Left lung (tissue), 4 donors: ENCODE measurements at regions not wholly inside any gene's neighbourhood (a gene's known extent, or its start where the extent isn't known, plus 50 kb on each side); places are given as distances from the start of the nearest gene placed in this dataset.
"Not testable (repeated sequence)": the region's sequence is repeated elsewhere in the genome, so short reads cannot be mapped to it uniquely, and the experiment has no call there.

Experiments used
- ATAC-seq: fragments of 200-7000 bp; cut with Tn5 transposase; one replicate; pipeline ENCODE4 v1.9.1; 2020; ENCODE audit warnings: moderate library complexity
- DNase-seq, 4 donors: peaks; one replicate each; pipeline ENCODE4 v3.0.0-alpha.2; 2013 to 2020
- H3K27ac ChIP-seq, 2 donors: fragments of 200-600 bp; sonication (generic) in 1 of 2; one replicate each; pipeline versions ENCODE4 v1.5.0 to v1.8.0; 2020 to 2021
- H3K27me3 ChIP-seq, 2 donors: fragments of 200-600 bp; sonication (generic) in 1 of 2; one replicate each; pipeline versions ENCODE4 v1.5.0 to v1.8.0; 2020 to 2021
- H3K36me3 ChIP-seq, 2 donors: fragments of 200-600 bp; sonication (generic) in 1 of 2; one replicate each; pipeline versions ENCODE4 v1.5.0 to v1.8.0; 2020 to 2021
- H3K4me1 ChIP-seq, 2 donors: fragments of 200-600 bp; one replicate each; pipeline ENCODE4 v1.8.0; 2021
- H3K4me3 ChIP-seq, 2 donors: fragments of 200-600 bp; sonication (generic) in 1 of 2; one replicate each; pipeline versions ENCODE4 v1.5.0 to v1.8.0; 2020 to 2021; ENCODE audit warnings: mild to moderate bottlenecking in 1 of 2
- H3K9me3 ChIP-seq, 2 donors: fragments of 200-600 bp; sonication (generic) in 1 of 2; one replicate each; pipeline versions ENCODE4 v1.5.0 to v1.8.0; 2020 to 2021
- CTCF ChIP-seq, 2 donors: fragments of 200-600 bp; sonication (generic) in 1 of 2; IDR thresholded peaks; one replicate each; pipeline versions ENCODE4 v1.5.0 to v1.8.0; 2021; ENCODE audit warnings: antibody characterized with exemption in 2 of 2
- intact Hi-C, 2 donors: fragments of 100-400 bp; cut with DNase I; formaldehyde crosslinking; loops; one replicate each; pipeline versions ENCODE4 v1.11.2 to v1.14.2; 2022
- donor health status: DM: no; HTN: yes; CAD: no.
- donor health status: DM: no; HTN: no; CAD: no.

- Histone ChIP-seq H3K27ac (no peak overlapping the region), H3K27me3 (no peaks in the 10 kb centered on the region), H3K36me3 (no peaks in the 10 kb centered on the region), H3K4me3 (no peak overlapping the region), H3K4me1 (no peaks in the 10 kb centered on the region), H3K9me3 (no peaks in the 10 kb centered on the region)
- ATAC-seq: no peak
- intact Hi-C loops: no loop called here
- DNase-seq: no peak
- no peak for TF ChIP-seq CTCF (IDR thresholded peaks at IDR 0.05)
Measured at GRCh38 chr22:33985506-33985905, 65.2 kb upstream of the LARGE1 start.

- Histone ChIP-seq H3K4me3 (no peak overlapping the region), H3K9me3 (no peaks in the 10 kb centered on the region), H3K27me3 (no peaks in the 10 kb centered on the region), H3K36me3 (no peaks in the 10 kb centered on the region), H3K4me1 (no peaks in the 10 kb centered on the region), H3K27ac (no peak overlapping the region)
- ATAC-seq (no peak), DNase-seq (no peak)
- TF ChIP-seq CTCF (IDR thresholded peaks at IDR 0.05): no peak
- intact Hi-C loops: no loop called here
Measured at GRCh38 chr22:33986167-33986771, 66.0 kb upstream of the LARGE1 start.

GRCh38 chr22:33986954-33987353 is 66.7 kb upstream of the LARGE1 start:
- H3K27ac ChIP-seq: no peak overlapping the region
- no peak overlapping the region for H3K4me3 ChIP-seq
- no peaks in the 10 kb centered on the region for H3K27me3 ChIP-seq
- H3K36me3 ChIP-seq: no peaks in the 10 kb centered on the region
- intact Hi-C loops: no loop called here
- no peaks in the 10 kb centered on the region for H3K4me1 ChIP-seq
- ATAC-seq (no peak), DNase-seq (no peak)
- no peaks in the 10 kb centered on the region for H3K9me3 ChIP-seq
- TF ChIP-seq CTCF (IDR thresholded peaks at IDR 0.05): no peak

GRCh38 chr22:33989263-33989662 is 69.0 kb upstream of the LARGE1 start:
- ATAC-seq, H3K9me3 ChIP-seq, H3K27me3 ChIP-seq, H3K27ac ChIP-seq, H3K4me3 ChIP-seq, H3K4me1 ChIP-seq, H3K36me3 ChIP-seq, DNase-seq, intact Hi-C loops: not testable (repeated sequence)

GRCh38 chr22:33991620-33992019 is 71.3 kb upstream of the LARGE1 start:
- no peak for TF ChIP-seq CTCF (IDR thresholded peaks at IDR 0.05)
- Histone ChIP-seq H3K36me3 (no peaks in the 10 kb centered on the region), H3K4me3 (no peak overlapping the region), H3K9me3 (peaks cover 0 to 8% of the 10 kb centered on the region in 2 donors), H3K27ac (no peak overlapping the region), H3K4me1 (no peaks in the 10 kb centered on the region), H3K27me3 (no peaks in the 10 kb centered on the region)
- intact Hi-C loops: no loop called here
- ATAC-seq: no peak
- no peak for DNase-seq

GRCh38 chr22:33996824-33997223 is 76.5 kb upstream of the LARGE1 start:
- Histone ChIP-seq H3K27me3 (no peaks in the 10 kb centered on the region), H3K9me3 (peaks cover 0 to 45% of the 10 kb centered on the region in 2 donors), H3K36me3 (no peaks in the 10 kb centered on the region), H3K4me1 (no peaks in the 10 kb centered on the region), H3K27ac (no peak overlapping the region), H3K4me3 (no peak overlapping the region)
- intact Hi-C loops: no loop called here
- TF ChIP-seq CTCF (IDR thresholded peaks at IDR 0.05): no peak
- ATAC-seq (no peak), DNase-seq (no peak)
